HEK293T (cell line): ENCODE measurements at regions not wholly inside any gene's neighbourhood (a gene's known extent, or its start where the extent isn't known, plus 50 kb on each side); places are given as distances from the start of the nearest gene placed in this dataset.

Source experiments
- FOXK2 ChIP-seq: fragments of 450-650 bp; IDR thresholded peaks from 2 replicates; pipeline ENCODE4 v1.6.1; 2016; ENCODE audit warnings: mild to moderate bottlenecking
- SUZ12 ChIP-seq: fragments of 450-650 bp; IDR thresholded peaks from 2 replicates; pipeline ENCODE4 v1.6.1; 2016; ENCODE audit warnings: mild to moderate bottlenecking

DNA sequence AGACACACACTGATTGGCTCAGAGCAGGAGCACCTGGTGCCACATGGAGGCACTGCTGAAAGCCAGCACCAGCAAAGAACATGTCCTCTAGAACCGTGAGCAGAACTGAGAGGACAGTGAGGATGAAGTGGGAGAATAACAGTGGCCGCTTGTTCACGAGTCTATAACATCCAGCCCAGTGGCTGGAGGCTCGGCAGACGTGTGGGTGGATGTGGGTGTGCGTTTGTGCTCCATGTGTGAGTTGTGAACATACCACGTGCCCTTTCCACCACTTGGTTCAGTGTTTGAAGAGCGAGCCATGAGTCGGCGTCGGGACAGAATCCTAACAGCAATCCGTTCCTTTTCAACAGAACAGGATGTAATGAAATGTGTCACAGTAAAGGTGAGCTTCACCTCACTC, 113.0 kb downstream of the SOX1 start:
- TF ChIP-seq SUZ12 (no peak), FOXK2 (no peak)
